EH (cell line): ENCODE measurements at regions not wholly inside any gene's neighbourhood (a gene's known extent, or its start where the extent isn't known, plus 50 kb on each side); places are given as distances from the start of the nearest gene placed in this dataset.
"Not testable (repeated sequence)": the region's sequence is repeated elsewhere in the genome, so short reads cannot be mapped to it uniquely, and the experiment has no call there.

ENCODE experiments used
- DNase-seq: peaks from one replicate; pipeline ENCODE4 v3.0.0-alpha.2; 2015; ENCODE audit warnings: low read depth

DNA sequence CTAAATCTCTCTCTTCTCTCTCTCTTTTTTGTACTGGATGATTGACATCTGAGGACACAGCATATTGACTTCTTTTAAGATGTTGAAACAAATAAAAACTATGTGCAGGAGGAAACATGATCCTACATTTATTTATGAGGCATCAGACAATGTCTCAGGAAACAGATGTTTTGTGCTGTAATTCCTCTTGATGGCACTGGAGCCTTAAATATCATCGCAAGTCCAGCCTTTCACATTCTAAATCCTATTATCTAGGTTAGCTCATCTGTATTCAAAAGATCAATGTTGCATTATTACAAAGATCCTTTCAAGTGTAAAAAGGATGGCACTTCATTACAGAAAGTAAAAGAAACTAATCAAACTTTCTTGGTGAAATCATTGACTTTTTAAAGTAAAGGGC is 63.9 kb downstream of the MAT2B start:
- DNase-seq: peak; percentile 19

DNA sequence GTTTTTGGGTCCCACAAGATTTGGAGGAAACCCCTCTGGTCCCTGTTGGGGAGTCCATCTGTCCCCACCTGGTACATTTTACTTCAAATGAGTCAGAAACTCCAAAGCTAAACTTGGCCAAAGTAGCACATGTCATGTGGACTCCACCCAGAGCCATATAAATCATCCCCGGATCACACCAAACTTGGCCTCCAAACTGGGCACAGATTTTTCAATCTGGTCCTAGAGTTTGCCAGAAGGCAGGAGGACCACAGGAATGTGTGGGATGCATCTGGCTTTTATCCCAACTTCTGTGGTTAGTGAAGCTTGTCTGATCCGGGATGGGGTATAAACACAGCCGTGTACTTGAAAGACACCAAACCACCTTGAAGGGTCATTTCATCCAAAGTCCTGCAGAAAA is 66.3 kb downstream of the MAT2B start:
- peak; percentile 86 for DNase-seq

GRCh38 chr5:163574472-163575440 is 69.3 kb downstream of the MAT2B start:
- DNase-seq: no peak

GRCh38 chr5:163578652-163579051 is 73.2 kb downstream of the MAT2B start:
- DNase-seq: no peak

- DNase-seq: no peak
These were observed 74.3 kb downstream of the MAT2B start for GRCh38 chr5:163579729-163580128.

- no peak for DNase-seq
These were observed 75.1 kb downstream of the MAT2B start for GRCh38 chr5:163580516-163580915.

DNA sequence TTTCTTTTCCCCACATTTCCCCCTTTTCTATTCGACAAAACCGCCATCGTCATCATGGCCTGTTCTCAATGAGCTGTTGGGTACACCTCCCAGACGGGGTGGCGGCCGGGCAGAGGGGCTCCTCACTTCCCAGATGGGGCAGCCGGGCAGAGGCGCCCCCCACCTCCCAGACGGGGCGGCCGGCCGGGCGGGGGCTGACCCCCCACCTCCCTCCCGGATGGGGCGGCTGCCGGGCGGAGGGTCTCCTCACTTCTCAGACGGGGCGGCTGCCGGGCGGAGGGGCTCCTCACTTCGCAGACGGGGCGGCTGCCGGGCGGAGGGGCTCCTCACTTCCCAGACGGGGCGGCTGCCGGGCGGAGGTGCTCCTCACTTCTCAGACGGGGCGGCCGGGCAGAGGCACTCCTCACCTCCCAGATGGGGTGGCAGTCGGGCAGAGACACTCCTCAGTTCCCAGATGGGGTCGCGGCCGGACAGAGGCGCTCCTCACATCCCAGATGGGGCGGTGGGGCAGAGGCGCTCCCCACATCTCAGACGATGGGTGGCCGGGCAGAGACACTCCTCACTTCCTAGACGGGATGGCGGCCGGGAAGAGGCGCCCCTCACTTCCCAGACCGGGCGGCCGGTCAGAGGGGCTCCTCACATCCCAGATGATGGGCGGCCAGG is 78.2 kb downstream of the MAT2B start:
- DNase-seq: not testable (repeated sequence)

GRCh38 chr5:163585206-163585605 is 79.8 kb downstream of the MAT2B start:
- peak; percentile 48 for DNase-seq

- DNase-seq: peak; percentile 37
These were observed 81.1 kb downstream of the MAT2B start for GRCh38 chr5:163586531-163586956.

- no peak for DNase-seq
These were observed 89.5 kb downstream of the MAT2B start for GRCh38 chr5:163594951-163595350.

DNA sequence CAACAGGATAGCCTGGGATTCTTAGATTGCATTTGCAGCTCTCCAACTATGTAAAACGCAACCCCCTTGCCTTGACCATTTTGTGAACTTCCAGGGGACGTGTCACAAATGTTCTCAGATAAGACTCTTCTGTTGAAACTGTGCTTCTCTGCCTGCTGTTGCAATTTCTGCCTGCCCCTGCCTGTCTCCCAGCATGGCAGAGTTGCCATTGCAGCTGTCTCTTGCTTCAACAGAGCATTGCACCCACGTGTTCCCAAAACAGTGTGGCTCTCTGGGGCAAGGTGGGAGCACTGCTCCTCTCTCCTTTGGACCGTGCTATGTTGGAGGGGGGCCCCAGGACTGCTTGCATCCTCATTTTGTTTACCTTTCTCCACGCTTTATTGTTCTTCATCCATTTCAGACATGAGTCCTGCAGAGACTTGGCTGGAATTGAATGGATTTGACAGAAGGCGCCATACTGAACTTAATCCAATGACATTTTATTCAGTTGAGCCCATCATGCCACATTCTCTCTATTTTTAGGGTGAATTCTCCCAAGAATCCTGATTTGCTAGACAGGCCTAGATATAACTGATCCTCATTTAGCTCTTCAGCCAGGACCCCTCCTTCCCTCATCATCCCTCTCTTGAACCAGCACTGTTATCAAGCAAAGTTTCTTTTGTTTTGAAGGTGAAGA is 90.7 kb downstream of the MAT2B start:
- no peak for DNase-seq

DNA sequence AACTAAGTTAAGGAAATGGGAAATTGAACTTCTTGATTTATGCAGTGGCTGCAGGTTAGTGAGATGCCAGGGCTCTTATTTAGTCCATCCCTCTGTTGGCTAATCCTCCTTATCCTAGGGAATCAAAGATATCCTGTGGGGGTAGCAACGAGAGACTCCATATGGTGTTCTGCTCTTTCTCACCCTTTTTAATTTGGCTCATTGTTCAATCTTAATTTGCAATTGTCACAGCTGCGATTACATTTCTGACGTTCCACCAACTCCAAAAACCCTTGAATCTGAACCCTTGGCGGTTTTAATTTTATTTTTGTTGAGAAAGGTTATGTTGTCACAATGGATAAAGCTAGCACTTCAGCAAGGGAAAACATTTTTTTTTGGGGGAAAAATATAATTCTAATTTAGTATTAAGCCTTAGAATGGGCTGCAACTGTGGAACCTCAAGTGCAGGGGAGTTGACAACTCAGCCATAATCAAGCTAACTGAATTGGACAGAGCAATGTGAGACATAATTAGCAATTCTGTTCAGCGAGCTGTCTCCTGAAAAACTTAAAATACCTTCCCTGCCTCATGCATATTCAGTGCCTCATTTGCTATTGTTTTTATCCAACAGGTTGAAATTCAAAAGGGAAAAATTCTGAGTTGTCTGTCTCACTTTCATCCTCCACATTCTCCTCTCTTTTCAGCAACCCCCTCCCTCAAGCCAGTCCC is 91.3 kb downstream of the MAT2B start:
- no peak for DNase-seq

- DNase-seq: no peak
These were observed 98.6 kb downstream of the MAT2B start for GRCh38 chr5:163604013-163604412.

GRCh38 chr5:163607256-163607655 is 101.8 kb downstream of the MAT2B start:
- no peak for DNase-seq

GRCh38 chr5:163608621-163609020 is 103.2 kb downstream of the MAT2B start:
- DNase-seq: no peak

GRCh38 chr5:163609910-163610309 is 104.5 kb downstream of the MAT2B start:
- DNase-seq: no peak

- DNase-seq: no peak
These were observed 107.1 kb downstream of the MAT2B start for GRCh38 chr5:163612358-163613149.

DNA sequence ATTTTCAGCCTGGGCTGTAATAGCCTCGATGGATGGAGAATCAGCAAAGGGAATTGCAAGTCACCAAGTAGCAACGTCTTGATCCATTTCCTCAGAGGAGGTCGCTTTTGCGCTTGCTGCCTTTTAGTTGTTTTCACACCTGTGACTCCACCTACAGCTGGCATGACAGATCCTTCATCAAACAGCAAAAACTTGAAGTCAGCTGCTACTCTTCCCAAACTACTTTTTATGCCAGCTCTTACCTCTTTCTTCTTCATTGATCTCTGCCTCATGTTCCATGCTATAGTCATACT is 107.7 kb downstream of the MAT2B start:
- DNase-seq: no peak

DNA sequence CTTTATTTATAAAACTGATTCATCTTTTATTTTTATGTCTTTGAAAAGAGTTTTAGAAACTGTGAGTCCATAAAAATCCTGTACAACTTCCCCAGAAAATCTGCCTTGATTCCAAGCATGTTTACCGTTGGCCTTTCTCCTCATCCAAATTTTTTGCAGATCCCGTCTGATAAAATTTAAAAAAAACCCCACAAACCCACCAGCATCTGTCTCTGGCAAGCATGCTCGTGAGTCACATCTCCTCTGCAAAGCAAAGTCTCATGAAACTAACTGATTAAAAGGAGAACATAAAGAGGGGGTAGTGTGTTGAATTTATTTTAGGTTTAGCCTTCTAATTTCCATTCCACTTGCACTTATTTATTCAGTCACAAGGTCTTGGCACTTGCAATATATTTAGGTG is 109.4 kb downstream of the MAT2B start:
- DNase-seq: peak; percentile 3

GRCh38 chr5:163619273-163619934 is 114.0 kb downstream of the MAT2B start:
- no peak for DNase-seq

- no peak for DNase-seq
These were observed 114.5 kb downstream of the MAT2B start for GRCh38 chr5:163619951-163620350.
